Natural killer cell (primary cell): ENCODE measurements at regions not wholly inside any gene's neighbourhood (a gene's known extent, or its start where the extent isn't known, plus 50 kb on each side); places are given as distances from the start of the nearest gene placed in this dataset.

ENCODE experiments used
- ATAC-seq, 3 donors: fragments of 150-1000 bp in 2 of 3; fragments of 200-7000 bp in 1 of 3; cut with Tn5 transposase; 1 replicate in 1 of 3; 2 replicates in 2 of 3; pipeline ENCODE4 v1.10.0; 2021; ENCODE audit warnings: mild to moderate bottlenecking in 2 of 3, moderate library complexity in 2 of 3
- DNase-seq, 2 donors: peaks; one replicate each; pipeline versions ENCODE4 v3.0.0 to v3.0.0-alpha.2; 2013 to 2021; ENCODE audit warnings: mixed read lengths in 1 of 2
- H3K27ac ChIP-seq: one replicate; pipeline ENCODE4 v1.5.1; 2013; ENCODE audit warnings: mild to moderate bottlenecking, low read length
- H3K27me3 ChIP-seq: one replicate; pipeline ENCODE4 v1.6.1; 2013; ENCODE audit warnings: low read length; ENCODE audit not compliant: control insufficient read depth, insufficient read depth
- H3K36me3 ChIP-seq: one replicate; pipeline ENCODE4 v1.6.1; 2013; ENCODE audit warnings: low read length; ENCODE audit not compliant: control insufficient read depth, insufficient read depth
- H3K4me1 ChIP-seq: one replicate; pipeline ENCODE4 v1.6.1; 2013; ENCODE audit warnings: low read length; ENCODE audit not compliant: control insufficient read depth, insufficient read depth
- H3K4me3 ChIP-seq: one replicate; pipeline ENCODE4 v1.5.1; 2013; ENCODE audit warnings: low read length
- H3K9me3 ChIP-seq: one replicate; pipeline ENCODE4 v1.6.1; 2013; ENCODE audit warnings: low read length; ENCODE audit not compliant: control insufficient read depth, insufficient read depth
- H3K27ac Mint-ChIP-seq, 2 donors: one replicate each; pipeline ENCODE4 v1.8.0; 2022; ENCODE audit warnings: mild to moderate bottlenecking in 2 of 2, mixed read lengths in 2 of 2, moderate library complexity in 1 of 2
- H3K27me3 Mint-ChIP-seq, 2 donors: one replicate each; pipeline ENCODE4 v1.8.0; 2022; ENCODE audit warnings: low read depth in 2 of 2, mixed read lengths in 2 of 2
- H3K36me3 Mint-ChIP-seq: one replicate; pipeline ENCODE4 v1.8.0; 2022; ENCODE audit warnings: mixed read lengths
- H3K4me1 Mint-ChIP-seq, 2 donors: one replicate each; pipeline ENCODE4 v1.8.0; 2022; ENCODE audit warnings: mixed read lengths in 2 of 2
- H3K4me3 Mint-ChIP-seq: one replicate; pipeline ENCODE4 v1.8.0; 2022; ENCODE audit warnings: mild to moderate bottlenecking, moderate library complexity, mixed read lengths
- H3K9me3 Mint-ChIP-seq, 2 donors: one replicate each; pipeline ENCODE4 v1.8.0; 2022; ENCODE audit warnings: mixed read lengths in 2 of 2
- WGBS: methylation state at CpG from one replicate; pipeline ENCODE4 v1.1.7; 2013; ENCODE audit warnings: missing lambda C conversion rate; ENCODE audit not compliant: insufficient coverage; 5-methylcytosine and 5-hydroxymethylcytosine counted together
- intact Hi-C: fragments of 100-400 bp; cut with micrococcal nuclease; formaldehyde crosslinking; loops from one replicate; pipeline ENCODE4 v1.14.2; 2022
- TF ChIP-seq, protein P1 (sequence below): fragments of 200-600 bp; IDR thresholded peaks from one replicate; pipeline ENCODE4 v1.8.0; 2022; ENCODE audit warnings: antibody characterized with exemption

DNA sequence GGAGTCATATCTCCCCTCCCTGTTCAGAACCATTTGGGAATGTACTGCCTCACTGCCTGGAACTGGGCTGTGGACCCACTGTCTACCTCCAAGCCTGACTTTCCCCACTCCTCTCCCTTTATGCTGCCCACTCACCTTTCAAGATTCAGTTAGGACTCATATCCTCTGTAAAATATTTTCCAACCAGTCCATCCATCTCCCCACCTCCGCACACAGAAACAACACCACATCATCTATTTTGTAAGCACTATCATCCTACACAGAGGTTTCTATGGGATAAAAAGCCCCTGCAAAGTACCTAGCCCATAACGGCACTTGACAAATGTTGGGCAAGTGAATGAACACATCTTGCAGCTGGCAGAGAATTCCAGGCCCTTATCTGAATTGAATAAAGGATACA is 250.8 kb downstream of the ANAPC1 start:
- Mint-ChIP-seq H3K4me1 (peaks cover 24 to 25% of the 10 kb centered on the region in 2 donors), H3K36me3 (peaks cover 32% of the 10 kb centered on the region), H3K27me3 (peaks cover 7 to 12% of the 10 kb centered on the region in 2 donors), H3K27ac (peak overlapping the region; percentile 78 to 88), H3K9me3 (peaks cover 0 to 13% of the 10 kb centered on the region in 2 donors), H3K4me3 (no peak overlapping the region)
- no peak overlapping the region for H3K27ac ChIP-seq
- peaks cover 6% of the 10 kb centered on the region for H3K9me3 ChIP-seq
- DNase-seq (no peak), ATAC-seq (no peak)
- WGBS: 90% methylated on average over 2 of the region's 2 CpGs
- H3K4me3 ChIP-seq: no peak overlapping the region
- TF ChIP-seq, protein P1, sequence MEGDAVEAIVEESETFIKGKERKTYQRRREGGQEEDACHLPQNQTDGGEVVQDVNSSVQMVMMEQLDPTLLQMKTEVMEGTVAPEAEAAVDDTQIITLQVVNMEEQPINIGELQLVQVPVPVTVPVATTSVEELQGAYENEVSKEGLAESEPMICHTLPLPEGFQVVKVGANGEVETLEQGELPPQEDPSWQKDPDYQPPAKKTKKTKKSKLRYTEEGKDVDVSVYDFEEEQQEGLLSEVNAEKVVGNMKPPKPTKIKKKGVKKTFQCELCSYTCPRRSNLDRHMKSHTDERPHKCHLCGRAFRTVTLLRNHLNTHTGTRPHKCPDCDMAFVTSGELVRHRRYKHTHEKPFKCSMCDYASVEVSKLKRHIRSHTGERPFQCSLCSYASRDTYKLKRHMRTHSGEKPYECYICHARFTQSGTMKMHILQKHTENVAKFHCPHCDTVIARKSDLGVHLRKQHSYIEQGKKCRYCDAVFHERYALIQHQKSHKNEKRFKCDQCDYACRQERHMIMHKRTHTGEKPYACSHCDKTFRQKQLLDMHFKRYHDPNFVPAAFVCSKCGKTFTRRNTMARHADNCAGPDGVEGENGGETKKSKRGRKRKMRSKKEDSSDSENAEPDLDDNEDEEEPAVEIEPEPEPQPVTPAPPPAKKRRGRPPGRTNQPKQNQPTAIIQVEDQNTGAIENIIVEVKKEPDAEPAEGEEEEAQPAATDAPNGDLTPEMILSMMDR: no peak
- peaks cover 6% of the 10 kb centered on the region for H3K4me1 ChIP-seq
- no peaks in the 10 kb centered on the region for H3K36me3 ChIP-seq
- H3K27me3 ChIP-seq: peaks cover 3% of the 10 kb centered on the region
- intact Hi-C loops: no loop called here

DNA sequence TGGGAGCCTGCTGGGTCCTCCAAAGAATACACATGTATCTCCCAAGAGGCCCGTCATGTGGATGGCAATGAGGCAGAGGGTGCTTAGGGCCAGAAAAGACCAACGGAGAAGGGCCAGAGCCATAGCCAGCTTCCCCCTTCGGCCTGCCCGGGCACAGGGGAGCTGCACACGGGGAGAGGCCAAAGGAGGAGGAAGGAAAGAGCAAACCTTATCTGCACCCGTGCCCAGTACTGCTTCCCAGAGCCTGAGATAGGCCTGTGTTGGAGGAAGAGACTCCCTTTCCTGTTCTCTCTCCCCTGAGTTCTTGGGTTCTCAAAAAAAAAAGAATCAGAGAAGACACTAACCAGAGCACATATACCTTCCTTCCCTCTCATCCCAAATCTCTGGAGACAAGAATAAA is 250.3 kb downstream of the ANAPC1 start:
- peaks cover 6% of the 10 kb centered on the region for H3K9me3 ChIP-seq
- H3K4me1 Mint-ChIP-seq: peaks cover 24 to 25% of the 10 kb centered on the region in 2 donors
- WGBS: 61% methylated on average over 5 of the region's 6 CpGs
- DNase-seq (no peak), ATAC-seq (peak; percentile 1 to 7 (median 1))
- intact Hi-C loops: no loop called here
- peaks cover 6% of the 10 kb centered on the region for H3K4me1 ChIP-seq
- H3K4me3 ChIP-seq: no peak overlapping the region
- H3K27me3 Mint-ChIP-seq: peaks cover 7 to 12% of the 10 kb centered on the region in 2 donors
- no peak overlapping the region for H3K27ac ChIP-seq
- TF ChIP-seq, protein P1: no peak
- H3K9me3 Mint-ChIP-seq: peaks cover 0 to 11% of the 10 kb centered on the region in 2 donors
- H3K4me3 Mint-ChIP-seq: peak overlapping the region; percentile 21
- H3K36me3 ChIP-seq: no peaks in the 10 kb centered on the region
- peaks cover 28% of the 10 kb centered on the region for H3K36me3 Mint-ChIP-seq
- peaks cover 3% of the 10 kb centered on the region for H3K27me3 ChIP-seq
- peak overlapping the region; percentile 78 to 88 for H3K27ac Mint-ChIP-seq

DNA sequence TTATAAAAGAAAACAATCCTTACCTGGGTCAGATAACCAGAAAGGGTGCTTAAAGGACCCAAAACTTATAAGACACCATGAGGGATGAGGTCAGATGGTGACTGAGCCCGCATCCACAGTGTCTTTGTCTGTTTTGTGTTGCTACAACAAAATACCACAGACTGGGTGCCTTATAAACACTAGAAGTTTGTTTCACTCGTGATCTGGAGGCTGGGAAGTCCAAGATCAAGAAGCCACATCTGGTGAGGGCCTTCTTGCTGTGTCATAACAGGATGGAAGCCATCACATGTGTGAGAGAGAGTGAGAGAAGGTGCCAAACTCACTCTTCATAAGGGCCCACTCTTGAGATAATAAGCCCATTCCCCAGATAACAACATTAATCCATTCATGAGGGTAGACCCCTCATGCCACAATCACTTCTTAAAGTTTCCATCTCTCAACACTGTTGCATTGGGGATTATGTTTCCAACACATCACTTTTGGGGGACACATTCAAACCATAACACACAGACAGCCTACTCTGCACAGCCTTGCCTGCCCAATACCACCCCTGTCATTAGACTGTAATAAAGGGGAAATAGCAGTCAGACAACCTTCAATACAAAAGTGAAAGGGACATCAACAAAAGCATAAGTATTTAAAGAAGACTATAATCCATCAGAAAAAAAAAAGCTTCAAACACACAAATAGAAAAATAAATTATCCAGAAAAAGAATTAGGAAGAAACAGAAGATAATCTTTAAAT is 249.8 kb downstream of the ANAPC1 start:
- peaks cover 7 to 12% of the 10 kb centered on the region in 2 donors for H3K27me3 Mint-ChIP-seq

More for the DNA sequence above, 249.8 kb downstream of the ANAPC1 start:
- Mint-ChIP-seq H3K9me3 (peaks cover 0 to 9% of the 10 kb centered on the region in 2 donors), H3K4me1 (peaks cover 24 to 25% of the 10 kb centered on the region in 2 donors), H3K27ac (peak overlapping the region; percentile 78 to 88), H3K4me3 (peak overlapping the region; percentile 21), H3K36me3 (peaks cover 23% of the 10 kb centered on the region)
- H3K36me3 ChIP-seq: no peaks in the 10 kb centered on the region
- no peak overlapping the region for H3K27ac ChIP-seq
- peaks cover 3% of the 10 kb centered on the region for H3K27me3 ChIP-seq
- H3K9me3 ChIP-seq: peaks cover 6% of the 10 kb centered on the region
- H3K4me3 ChIP-seq: no peak overlapping the region
- H3K4me1 ChIP-seq: peaks cover 6% of the 10 kb centered on the region
- DNase-seq (peak; percentile 29 to 48), ATAC-seq (peak; percentile 77 to 85 (median 85))
- TF ChIP-seq, protein P1: no peak
- intact Hi-C loops: no loop called here
- WGBS: 45% methylated on average over 1 of the region's 2 CpGs
